ENCODE measurements at regions not wholly inside any gene's neighbourhood (a gene's known extent, or its start where the extent isn't known, plus 50 kb on each side); places are given as distances from the start of the nearest gene placed in this dataset.

DNA sequence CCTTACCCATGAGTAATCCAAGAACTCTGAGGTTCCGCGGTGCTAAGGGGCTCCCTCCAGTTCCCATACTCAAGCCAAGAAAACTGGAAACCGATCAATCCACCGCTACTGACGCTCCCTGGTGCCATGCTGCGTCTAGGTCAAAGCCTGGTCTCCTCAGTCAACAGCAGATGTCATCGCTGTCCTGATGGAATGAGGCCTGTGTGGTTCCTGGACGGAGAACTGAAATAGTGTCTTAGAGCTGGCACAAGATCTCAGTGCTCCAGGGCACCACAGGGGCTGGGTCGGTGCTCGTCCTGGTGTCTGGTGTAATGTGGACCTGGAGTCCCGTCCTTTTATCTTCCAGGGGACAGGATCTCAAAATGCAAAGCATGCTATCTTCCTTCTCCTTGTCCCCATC is 373.9 kb upstream of the CFAP20DC start:
- no peak for TF ChIP-seq EZH2 (IDR thresholded peaks at IDR 0.05; ENCODE audit: insufficient read depth, low read length)
- TF ChIP-seq, protein P1, sequence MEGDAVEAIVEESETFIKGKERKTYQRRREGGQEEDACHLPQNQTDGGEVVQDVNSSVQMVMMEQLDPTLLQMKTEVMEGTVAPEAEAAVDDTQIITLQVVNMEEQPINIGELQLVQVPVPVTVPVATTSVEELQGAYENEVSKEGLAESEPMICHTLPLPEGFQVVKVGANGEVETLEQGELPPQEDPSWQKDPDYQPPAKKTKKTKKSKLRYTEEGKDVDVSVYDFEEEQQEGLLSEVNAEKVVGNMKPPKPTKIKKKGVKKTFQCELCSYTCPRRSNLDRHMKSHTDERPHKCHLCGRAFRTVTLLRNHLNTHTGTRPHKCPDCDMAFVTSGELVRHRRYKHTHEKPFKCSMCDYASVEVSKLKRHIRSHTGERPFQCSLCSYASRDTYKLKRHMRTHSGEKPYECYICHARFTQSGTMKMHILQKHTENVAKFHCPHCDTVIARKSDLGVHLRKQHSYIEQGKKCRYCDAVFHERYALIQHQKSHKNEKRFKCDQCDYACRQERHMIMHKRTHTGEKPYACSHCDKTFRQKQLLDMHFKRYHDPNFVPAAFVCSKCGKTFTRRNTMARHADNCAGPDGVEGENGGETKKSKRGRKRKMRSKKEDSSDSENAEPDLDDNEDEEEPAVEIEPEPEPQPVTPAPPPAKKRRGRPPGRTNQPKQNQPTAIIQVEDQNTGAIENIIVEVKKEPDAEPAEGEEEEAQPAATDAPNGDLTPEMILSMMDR (IDR thresholded peaks at IDR 0.05; ENCODE audit: insufficient read depth, low read depth, low read length) = no peak
